GM21515 (cell line): ENCODE measurements at regions not wholly inside any gene's neighbourhood (a gene's known extent, or its start where the extent isn't known, plus 50 kb on each side); places are given as distances from the start of the nearest gene placed in this dataset.

Source experiments
- ATAC-seq: cut with Tn5 transposase; IDR thresholded peaks from one replicate; pipeline ENCODE4 v1.9.1; 2021; ENCODE audit not compliant: unreplicated experiment

DNA sequence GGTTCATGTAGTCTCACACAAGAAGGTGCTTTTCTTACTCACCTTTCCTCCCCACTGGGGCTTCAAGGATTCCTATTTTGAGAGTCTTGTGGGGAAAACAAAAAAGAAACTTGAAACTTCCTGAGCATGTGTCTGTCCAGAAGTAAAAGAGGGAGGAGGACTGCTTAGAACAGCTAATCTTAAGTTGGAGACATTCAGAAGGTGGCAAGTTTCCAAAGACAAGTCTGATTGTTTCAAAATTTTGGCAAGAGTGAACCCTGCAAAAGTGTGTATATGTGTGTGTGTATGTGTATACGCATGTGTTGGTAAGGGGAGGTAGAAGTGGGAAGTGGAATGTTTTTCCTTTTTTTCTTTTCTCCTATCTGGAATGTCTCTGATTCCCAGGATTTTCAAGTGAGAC is 189.0 kb upstream of the FRMPD4 start:
- ATAC-seq, result no peak

DNA sequence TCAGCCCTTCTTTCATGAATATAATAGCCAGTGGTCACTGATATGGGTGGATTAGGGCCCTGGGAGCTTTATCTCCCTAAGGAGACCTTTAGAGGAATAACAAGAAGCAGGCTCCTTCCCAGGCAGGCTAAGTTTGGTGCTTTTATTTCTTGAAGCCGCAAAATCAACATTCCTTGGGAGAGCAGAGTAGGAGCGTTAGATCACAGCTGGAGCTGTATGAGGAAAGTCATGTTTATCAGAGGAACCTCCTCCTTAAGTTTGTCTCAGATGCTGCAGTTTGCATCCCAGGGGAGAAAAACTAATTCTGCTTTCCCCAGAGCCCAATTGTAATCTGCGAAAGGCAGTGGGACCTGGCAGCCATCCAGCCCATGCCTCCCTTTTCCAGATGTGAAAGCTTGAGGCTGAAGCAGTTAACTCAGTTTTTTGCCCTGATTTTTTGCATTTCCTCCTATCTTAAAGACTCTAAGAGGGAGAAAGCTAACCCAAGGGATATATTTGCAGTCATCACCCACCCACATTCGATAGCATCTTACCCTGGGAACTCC is 186.0 kb upstream of the FRMPD4 start:
- no peak for ATAC-seq

DNA sequence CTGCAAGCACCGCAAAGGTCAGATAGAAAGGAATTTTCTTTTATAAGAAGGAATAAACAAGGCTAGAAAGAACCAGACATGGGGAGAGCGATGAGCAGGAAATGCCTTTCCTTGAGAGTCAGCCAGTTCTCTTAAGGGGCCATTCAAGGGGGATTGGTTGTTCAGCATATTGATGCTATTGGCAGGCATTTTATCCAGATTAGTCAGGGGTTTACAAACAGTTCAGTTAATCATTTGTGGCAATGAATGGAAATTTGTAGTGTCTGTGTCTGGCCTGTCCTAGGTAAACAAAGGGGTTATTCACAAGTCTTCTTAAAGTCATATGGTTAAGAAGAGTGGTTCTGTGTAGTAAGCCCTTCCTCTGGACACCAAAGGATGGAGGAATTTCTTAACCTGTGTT is 184.7 kb upstream of the FRMPD4 start:
- ATAC-seq, result no peak

DNA sequence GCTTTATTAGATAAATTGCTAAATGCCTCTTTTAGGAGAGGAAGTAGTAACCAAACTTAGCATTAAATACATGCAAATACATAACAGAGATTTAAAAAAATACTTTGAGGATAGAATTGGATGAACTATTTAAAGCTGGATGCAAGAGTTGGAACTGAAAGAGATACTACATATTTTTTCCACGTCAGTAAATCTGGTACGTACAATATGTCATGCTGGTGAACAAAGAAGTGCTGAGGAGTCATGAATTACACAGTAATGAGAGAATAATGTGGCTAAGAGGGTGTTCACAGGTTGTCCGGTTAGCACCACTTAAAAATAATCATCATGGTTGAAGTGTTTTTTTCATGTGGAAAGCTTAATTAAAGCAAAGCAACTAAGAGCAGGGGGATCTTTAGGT is 184.1 kb upstream of the FRMPD4 start:
- ATAC-seq, result no peak

DNA sequence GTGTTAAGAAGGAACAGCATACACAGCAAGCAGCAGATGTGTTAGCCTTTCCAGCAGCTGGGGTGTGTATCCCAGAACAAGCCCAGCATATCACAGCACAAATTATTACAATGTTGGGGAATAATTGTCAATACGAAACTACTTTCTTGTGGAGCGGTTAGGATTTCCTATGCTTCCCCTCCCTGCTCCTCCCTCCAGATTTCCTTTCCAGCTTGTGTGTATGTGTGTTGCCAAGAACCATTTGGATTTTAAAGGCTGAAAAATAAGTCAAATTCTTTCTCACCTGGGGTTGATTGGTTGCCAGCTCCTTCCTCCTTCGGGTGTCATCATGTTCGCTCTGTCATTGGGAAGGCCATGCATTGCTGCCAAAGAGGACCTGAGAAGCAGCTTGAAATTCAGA is 178.2 kb upstream of the FRMPD4 start:
- no peak for ATAC-seq

DNA sequence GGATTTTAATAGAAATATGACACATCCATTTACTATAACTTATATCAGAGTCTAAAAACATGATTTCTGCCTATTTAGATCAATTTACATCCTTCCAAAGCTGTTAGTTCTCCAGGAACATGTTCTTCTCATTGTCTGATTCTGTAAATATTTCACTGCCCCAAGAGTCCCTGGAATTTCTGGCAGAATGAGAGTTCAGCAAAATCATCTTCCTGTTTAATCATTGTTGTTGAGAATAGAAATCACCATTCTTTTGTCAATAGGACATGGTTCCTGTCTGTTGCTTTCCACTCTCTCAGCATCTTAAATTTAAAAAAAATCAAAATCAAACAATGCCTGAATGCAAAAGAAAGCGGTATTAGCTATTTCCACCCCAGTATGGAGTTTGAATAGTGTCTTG is 172.8 kb upstream of the FRMPD4 start:
- ATAC-seq, result no peak

DNA sequence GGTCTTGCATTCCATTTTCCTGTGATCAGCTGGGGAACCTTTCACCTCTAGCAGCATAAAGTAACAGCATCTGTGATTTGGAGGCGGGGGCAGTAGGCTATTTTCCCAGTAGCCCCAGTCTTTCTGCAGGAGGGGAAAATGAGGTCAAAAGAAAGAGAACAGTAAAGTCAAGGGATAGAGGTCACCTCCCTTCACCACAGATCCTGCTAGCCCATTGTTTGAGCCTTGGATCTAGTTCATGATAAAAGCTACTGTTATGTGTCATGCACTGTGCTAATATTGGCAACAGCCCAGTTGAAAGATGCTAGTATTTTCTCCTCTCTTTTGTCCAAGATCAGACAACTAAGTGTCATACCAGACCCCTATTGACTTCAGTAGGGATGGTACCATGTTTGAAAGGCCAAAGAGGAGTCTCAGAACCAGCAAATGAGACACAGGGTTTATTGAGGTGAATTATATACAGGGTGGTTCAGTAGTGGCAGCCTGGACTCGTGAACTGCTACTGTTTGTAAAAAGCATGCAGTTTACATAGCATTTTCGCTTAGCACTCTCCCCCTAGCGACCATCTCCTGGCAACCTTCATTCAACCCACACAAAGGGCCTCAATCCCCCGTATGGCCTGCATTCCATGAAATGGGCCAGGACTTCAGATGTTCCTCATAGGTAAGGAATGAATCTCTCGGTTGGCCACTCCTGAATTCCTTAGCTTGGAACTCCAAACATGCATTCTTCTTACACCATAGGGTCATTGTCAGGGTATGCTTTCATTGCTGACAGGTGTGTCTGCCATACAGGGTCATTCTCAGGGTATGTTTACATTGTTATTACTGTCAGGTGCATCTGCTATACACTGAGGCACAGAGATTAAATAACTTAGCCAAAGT is 170.0 kb upstream of the FRMPD4 start:
- no peak for ATAC-seq

DNA sequence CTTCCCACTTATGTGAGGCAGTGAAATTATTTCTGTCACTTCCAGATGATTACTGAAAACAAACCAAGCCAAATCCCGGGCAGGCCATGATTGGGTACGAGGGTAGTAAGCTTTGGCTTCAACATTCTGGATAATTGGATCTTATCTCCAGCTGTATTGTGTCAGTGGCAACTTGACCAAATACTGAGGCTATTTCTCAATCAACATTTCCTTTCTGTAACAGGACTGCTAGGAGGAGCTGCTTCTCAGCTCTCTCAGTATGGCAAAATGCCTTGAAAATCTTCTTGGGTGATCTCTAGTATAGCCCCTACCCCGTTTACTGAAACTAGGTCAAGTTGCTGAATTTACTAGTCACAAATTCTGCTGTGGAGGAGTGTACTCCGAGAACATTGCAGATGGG is 169.3 kb upstream of the FRMPD4 start:
- no peak for ATAC-seq

DNA sequence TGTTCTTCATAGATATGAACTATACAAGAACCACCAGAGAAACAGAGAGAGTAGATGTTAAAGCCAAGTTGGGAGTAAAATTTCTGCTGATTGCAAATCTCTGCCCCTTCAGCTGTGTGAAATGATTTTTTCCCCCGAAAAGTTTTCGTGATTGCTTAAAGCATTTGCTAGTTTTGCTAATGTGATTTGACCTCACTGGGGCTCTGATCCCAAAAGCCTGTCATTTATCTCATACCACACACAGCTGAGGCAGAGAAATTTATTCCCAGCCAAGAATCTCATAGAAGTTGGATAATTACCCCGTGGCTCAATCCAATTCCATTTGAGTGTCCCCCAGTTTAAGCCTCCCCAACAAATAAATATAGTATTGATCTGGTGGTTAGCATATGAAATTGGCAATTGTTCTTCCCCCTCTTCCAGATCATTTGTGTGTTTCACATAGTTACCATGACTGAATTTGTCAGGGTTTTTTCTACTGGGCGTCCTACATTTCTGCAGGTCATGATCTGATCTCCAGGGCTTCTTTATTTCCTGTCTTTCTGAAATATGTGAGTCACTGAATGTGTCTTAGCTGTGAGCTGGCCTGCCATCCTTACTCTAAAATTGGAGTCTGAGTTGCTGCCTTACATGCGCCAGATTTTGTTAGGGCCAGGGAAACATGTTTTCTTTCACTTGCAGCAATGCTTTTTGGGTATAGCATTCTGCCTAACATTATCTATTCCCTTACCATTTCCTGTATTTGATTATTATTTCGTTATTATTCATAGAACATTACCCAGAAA is 167.5 kb upstream of the FRMPD4 start:
- no peak for ATAC-seq

DNA sequence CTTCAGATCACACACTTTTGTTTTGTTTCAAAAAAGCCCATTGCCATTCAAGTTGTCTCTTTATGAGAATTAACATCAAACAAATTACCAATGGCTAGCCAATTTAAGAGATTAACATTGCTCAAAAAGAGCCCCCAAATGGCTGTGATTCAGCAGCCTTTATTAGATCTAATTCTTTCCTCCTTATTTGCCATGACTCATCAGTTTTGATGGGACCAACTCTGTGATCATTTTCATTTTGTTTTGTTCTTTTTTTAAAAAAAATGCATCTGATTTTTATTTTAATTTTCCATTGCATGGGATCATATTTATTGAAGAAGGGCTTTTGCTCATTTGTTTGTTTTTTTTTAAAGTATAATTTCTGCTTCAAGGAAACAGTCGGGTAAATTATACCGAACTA is 161.6 kb upstream of the FRMPD4 start:
- no peak for ATAC-seq

DNA sequence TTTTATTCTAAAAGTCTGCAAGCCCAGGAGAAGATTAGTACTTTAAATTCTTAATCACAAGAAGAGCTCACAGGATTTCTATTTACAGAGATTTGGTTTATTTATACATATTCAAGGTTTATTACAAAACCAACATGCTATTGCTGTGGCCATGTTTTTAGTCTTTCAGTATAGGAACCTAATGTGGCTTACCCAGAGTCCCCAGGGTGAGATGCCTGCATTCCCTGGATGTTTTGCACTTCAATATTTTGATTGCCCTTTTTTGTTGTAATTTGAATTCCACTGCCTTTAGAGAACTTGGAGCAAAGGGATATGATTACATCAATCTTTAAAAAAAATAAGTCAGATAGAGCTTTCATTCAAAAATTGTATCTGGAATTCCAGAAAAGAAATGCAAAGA is 146.0 kb upstream of the FRMPD4 start:
- no peak for ATAC-seq

DNA sequence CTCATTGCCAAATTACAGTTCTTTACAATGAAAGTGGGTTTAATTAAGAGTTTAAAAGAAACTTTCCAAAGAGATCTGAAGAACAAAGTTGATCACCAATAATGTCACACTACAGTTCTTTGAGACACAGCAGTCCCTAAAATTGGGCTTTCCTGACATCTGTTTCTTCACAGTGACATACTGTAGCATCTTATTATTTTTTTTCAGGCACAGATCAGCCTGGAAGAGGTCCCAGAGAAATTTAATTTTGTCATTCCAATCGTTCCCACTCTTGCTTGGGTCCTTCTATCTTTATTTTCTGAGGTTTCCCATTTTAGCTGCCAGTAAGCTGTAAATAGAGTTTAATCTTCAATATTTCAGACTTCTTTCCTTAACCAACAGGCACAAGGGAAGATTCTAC is 143.1 kb upstream of the FRMPD4 start:
- no peak for ATAC-seq

DNA sequence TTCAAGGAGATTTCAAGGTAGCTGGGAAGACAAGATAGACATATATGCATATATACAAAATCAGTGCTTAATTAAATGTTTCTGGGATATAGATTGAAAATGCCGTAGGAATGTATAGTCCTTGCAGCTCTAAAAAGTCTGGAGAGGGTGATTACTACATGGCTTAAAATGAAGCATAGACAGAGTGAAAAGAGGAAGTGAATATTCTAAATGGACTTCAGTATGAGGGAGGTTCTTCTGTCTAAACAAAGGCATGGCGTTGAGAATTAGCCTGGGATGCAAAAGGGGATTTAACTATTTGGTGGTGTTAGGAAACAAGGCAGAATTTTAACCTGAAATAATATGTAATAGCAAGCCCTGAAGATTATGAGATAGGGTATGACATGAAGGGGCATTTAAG is 141.5 kb upstream of the FRMPD4 start:
- no peak for ATAC-seq

DNA sequence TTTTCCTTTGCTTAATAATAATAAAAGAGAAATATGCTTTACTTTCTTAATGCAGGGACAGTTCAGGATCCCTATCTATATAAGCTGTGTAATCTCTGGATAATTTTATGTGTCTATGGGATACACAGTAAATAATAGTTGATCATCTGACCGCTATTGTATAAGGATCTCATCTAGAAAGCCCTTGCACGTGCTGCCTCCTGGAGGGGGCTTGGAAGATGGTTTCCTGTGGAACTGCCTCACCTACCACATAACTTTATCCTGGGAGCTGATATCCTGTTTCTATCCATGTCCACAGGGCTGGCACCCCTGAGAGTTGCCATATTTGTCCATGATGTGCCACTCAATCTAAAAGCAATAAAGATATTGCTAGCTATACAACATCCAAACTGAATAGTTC is 139.3 kb upstream of the FRMPD4 start:
- no peak for ATAC-seq

DNA sequence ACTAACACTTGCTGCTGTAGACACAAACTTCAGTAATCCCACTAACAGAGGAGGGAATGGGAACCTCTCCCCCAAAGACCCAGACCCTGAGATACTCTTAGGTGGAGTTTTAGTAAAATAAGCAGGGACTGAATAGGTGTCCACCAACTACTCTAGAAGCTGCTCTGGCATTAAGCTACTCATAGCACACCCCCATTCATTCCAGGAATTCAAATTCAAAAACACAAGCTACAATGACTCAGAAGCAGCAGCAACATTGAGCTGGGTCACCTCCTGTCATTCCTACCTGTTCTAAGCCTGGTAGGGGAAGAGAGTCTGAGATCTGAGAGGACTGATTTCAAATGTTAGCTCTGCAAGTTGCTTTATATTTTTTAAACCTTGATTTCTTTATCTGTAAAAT is 135.4 kb upstream of the FRMPD4 start:
- no peak for ATAC-seq

DNA sequence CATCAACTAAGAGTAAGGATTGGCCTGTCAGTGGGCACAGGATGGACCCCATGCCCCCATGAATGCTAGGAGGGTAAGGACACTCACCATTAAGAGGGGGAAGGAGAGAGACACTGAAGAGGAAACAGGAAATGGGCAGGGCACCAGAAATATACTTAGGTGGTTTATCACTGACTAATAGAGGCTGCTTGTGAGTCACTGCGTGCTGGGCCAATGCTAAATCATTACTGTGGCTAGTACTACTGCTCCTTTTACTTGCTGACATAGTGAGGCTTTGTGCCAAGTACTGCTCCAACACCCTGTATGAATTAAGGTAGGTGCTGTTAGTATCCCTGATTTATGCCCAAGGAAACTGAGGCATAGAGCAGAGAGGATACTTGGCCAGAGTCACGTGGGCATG is 130.4 kb upstream of the FRMPD4 start:
- no peak for ATAC-seq

DNA sequence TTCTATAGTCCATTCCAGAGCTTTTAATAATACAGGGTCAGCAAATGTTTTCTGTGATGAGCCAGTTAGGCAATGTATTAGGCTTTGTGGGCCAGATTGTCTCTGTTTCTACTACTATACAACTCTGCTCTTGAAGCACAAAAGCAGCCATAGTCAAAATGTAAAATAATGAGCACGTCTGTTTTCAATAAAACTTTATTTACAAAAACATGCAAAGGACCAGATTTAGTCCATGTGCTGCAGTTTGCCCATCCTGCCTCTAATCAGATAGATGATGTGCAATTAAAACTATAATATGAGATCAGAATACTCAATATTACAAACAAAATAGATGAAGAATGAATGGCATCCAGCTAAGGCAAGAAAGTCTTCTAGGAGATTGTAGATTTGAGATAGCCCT is 127.8 kb upstream of the FRMPD4 start:
- ATAC-seq, result no peak

DNA sequence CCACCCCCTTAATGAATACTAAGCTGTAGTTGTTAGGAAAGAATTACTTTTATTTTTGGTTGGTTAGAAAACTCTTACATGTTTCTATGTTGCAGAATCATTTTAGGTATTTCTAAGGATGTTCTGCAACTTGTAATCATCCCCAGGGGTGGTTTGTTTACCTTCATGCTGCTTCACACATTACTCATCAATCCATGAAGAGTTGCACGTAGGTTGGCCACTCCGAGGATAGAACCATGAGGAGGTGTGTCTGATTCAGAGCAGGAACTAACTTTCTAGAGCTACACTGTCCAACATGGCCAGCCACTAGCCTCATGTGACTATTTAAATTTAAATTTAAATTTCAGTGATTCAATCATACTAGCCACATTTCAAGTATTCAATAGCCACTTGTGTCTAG is 127.2 kb upstream of the FRMPD4 start:
- ATAC-seq, result no peak

DNA sequence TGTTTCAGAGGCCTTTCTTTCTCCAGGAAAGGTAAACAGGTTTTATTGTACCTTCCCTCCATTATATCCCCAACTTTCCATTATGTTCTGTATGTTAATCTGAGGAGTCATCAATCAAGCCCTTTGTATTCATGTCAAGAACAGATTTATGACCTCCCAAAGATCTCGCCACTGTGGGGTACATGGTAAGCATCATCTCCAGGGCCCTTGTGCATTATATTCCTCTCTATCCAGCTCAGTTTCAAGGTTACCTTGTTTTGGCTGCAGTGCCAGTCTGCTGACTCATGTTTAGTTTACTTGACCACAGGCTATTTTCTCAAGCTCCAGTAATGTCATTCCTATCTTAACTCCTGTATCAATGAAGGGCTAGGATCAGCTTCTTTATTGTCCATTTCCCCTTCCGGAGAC is 125.1 kb upstream of the FRMPD4 start:
- no peak for ATAC-seq

DNA sequence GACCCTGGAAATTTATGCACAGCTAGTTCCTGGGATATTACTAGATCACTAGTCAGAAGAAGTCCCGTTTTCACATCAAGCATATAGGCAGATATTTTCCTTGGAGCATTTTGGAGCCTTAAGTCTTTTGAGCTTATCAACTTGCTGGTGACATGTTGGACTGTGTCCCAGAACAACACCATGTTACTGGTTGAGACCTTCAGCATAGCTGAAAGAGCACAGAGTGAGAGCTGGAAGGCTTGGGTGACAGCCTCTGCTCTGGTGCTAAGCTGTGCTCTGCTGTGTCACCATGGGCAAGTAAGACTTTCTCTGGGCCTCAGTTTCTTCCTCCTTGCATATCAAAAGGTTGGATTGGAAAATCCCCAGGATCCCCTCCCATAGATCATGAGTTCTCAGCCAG is 116.6 kb upstream of the FRMPD4 start:
- no peak for ATAC-seq

DNA sequence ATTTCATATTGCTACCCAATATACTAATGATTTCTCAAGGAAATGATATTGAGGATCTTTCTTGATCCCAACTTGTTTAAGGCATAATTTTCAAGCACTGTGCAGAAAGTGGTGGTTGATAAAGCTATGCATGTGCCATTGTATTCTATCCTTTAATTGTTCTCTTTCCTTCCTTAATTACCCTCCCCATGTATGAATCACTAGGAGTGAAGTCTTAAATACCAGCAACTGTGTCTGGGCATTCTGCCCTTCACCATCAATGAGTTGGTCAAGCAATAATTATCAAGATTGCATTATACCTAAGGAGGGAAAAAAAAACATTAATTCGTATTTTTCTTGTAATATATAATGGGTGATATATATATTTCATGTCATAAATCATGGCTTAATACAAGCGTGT is 111.8 kb upstream of the FRMPD4 start:
- ATAC-seq, result no peak

DNA sequence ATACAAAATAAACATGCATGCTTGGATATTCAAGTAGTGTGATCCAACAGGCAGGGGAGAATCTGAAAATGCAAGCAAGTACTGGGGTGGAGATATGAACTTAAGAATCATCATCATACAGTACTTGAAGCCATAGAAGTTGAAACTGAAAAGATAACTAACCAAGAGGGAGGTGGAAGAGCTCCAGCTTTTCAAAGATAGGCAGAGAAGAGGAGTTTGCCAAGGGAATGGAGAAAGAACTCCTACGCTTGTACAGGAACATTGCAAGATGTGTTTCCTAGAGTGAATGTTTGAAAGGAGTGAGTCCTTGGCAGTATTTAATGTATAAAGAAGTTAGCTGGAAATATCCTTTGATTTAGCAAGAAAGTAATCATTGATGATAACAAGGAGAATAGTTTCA is 106.2 kb upstream of the FRMPD4 start:
- ATAC-seq, result no peak
